CD4-positive, alpha-beta T cell treated with Interleukin-21 for 1 hour (primary cell): ENCODE measurements at regions not wholly inside any gene's neighbourhood (a gene's known extent, or its start where the extent isn't known, plus 50 kb on each side); places are given as distances from the start of the nearest gene placed in this dataset.
"Not testable (repeated sequence)": the region's sequence is repeated elsewhere in the genome, so short reads cannot be mapped to it uniquely, and the experiment has no call there.

Source experiments
- DNase-seq: peaks from one replicate; pipeline ENCODE4 v3.0.0-alpha.2; 2020

- peak; percentile 60 for DNase-seq
Observed at GRCh38 chr1:192477630-192478029, 97.9 kb upstream of the RGS1 start.

GRCh38 chr1:192485692-192486436 lies 89.7 kb upstream of the RGS1 start:
- DNase-seq = no peak

GRCh38 chr1:192488058-192488457 lies 87.5 kb upstream of the RGS1 start:
- DNase-seq = no peak

GRCh38 chr1:192489047-192489446 lies 86.5 kb upstream of the RGS1 start:
- DNase-seq = no peak

GRCh38 chr1:192489748-192490147 lies 85.8 kb upstream of the RGS1 start:
- peak; percentile 25 for DNase-seq

- no peak for DNase-seq
Observed at GRCh38 chr1:192491804-192492554, 83.6 kb upstream of the RGS1 start.

- no peak for DNase-seq
Observed at GRCh38 chr1:192493584-192493983, 82.0 kb upstream of the RGS1 start.

- DNase-seq = no peak
Observed at GRCh38 chr1:192496369-192497056, 79.1 kb upstream of the RGS1 start.

- no peak for DNase-seq
Observed at GRCh38 chr1:192497214-192497794, 78.3 kb upstream of the RGS1 start.

- DNase-seq = not testable (repeated sequence)
Observed at GRCh38 chr1:192498092-192498491, 77.5 kb upstream of the RGS1 start.

GRCh38 chr1:192499061-192499581 lies 76.5 kb upstream of the RGS1 start:
- not testable (repeated sequence) for DNase-seq

GRCh38 chr1:192500541-192500940 lies 75.0 kb upstream of the RGS1 start:
- DNase-seq = not testable (repeated sequence)

GRCh38 chr1:192506741-192507155 lies 68.8 kb upstream of the RGS1 start:
- DNase-seq = peak; percentile 45

GRCh38 chr1:192512426-192513162 lies 63.0 kb upstream of the RGS1 start:
- DNase-seq = no peak

GRCh38 chr1:192513196-192513595 lies 62.4 kb upstream of the RGS1 start:
- no peak for DNase-seq

GRCh38 chr1:192513697-192514096 lies 61.9 kb upstream of the RGS1 start:
- no peak for DNase-seq

GRCh38 chr1:192516776-192517297 lies 58.7 kb upstream of the RGS1 start:
- DNase-seq = peak; percentile 82

GRCh38 chr1:192517716-192518355 lies 57.7 kb upstream of the RGS1 start:
- DNase-seq = not testable (repeated sequence)

GRCh38 chr1:192518700-192519099 lies 56.9 kb upstream of the RGS1 start:
- DNase-seq = no peak

- no peak for DNase-seq
Observed at GRCh38 chr1:192521734-192522133, 53.8 kb upstream of the RGS1 start.

- DNase-seq = no peak
Observed at GRCh38 chr1:192522673-192523072, 52.9 kb upstream of the RGS1 start.

GRCh38 chr1:192524223-192524622 lies 51.4 kb upstream of the RGS1 start:
- no peak for DNase-seq
